GM12878 (cell line): ENCODE measurements at regions not wholly inside any gene's neighbourhood (a gene's known extent, or its start where the extent isn't known, plus 50 kb on each side); places are given as distances from the start of the nearest gene placed in this dataset.

Experiments used
- ATAC-seq: fragments of 200-7000 bp; cut with Tn5 transposase; 3 replicates; pipeline ENCODE4 v1.9.1; 2020; ENCODE audit warnings: mild to moderate bottlenecking, moderate library complexity
- BruUV-seq: library from RNA; stranded (reverse); fragments of 400-500 nt; replicated peaks from 2 replicates; lab custom pipeline; 2021; lab: Mats Ljungman, UMichigan
- CTCF ChIA-PET: fragments of 300-600 bp; sonication (Branson Sonifier 250); formaldehyde crosslinking; extraction: SDS; loops from one replicate; lab custom pipeline; 2021; ENCODE audit warnings: inconsistent platforms; lab: Yijun Ruan, JAX
- POLR2A ChIA-PET: fragments of 350-600 bp; formaldehyde crosslinking; extraction: SDS; loops from one replicate; lab custom pipeline; 2021; ENCODE audit warnings: inconsistent platforms; lab: Charles Lee
- RAD21 ChIA-PET: fragments of 300-600 bp; sonication (Branson Sonifier 250); formaldehyde crosslinking; loops from one replicate; lab custom pipeline; 2023; ENCODE audit warnings: antibody characterized with exemption; ENCODE audit not compliant: unreplicated experiment; lab: Charles Lee
- SMC1A ChIA-PET: fragments of 300-600 bp; sonication (Branson Sonifier 250); formaldehyde crosslinking; loops from one replicate; lab custom pipeline; 2023; ENCODE audit not compliant: unreplicated experiment, uncharacterized antibody; lab: Charles Lee
- DNase-seq: peaks from one replicate; pipeline ENCODE4 v3.0.0-alpha.2; 2011; ENCODE audit warnings: low read depth, low spot score
- FAIRE-seq: peaks from 3 replicates; lab custom pipeline; 2011; peaks lifted over from hg19 to GRCh38; lab: Jason Lieb, UNC
- H2AFZ ChIP-seq: 2 replicates; pipeline ENCODE4 v1.6.0; 2011; ENCODE audit warnings: low read depth, low read length, control low read depth; ENCODE audit not compliant: control insufficient read depth
- H3K27ac ChIP-seq: 2 replicates; pipeline ENCODE4 v1.5.1; 2011; ENCODE audit warnings: control low read depth; ENCODE audit not compliant: control insufficient read depth, insufficient read depth
- H3K27me3 ChIP-seq, 2 experiments: replicated peaks in 1 of 2; 2 replicates each; pipeline versions ENCODE4 v1.6.0 to v1.6.1; 2011; ENCODE audit warnings: low read length in 1 of 2; ENCODE audit not compliant: control insufficient read depth in 2 of 2, insufficient read depth in 2 of 2
- H3K36me3 ChIP-seq, 2 experiments: 2 replicates each; pipeline ENCODE4 v1.5.1; 2011; ENCODE audit warnings: low read length in 1 of 2; ENCODE audit not compliant: control insufficient read depth in 2 of 2, insufficient read depth in 2 of 2
- H3K4me1 ChIP-seq: 2 replicates; pipeline ENCODE4 v1.6.1; 2011; ENCODE audit warnings: mild to moderate bottlenecking, low read length, moderate library complexity, mixed read lengths; ENCODE audit not compliant: control insufficient read depth, insufficient read depth
- H3K4me2 ChIP-seq: 2 replicates; pipeline ENCODE4 v1.6.0; 2011; ENCODE audit warnings: control low read depth; ENCODE audit not compliant: control insufficient read depth, insufficient read depth
- H3K4me3 ChIP-seq: fragments of 200-600 bp; sonication (generic); 2 replicates; pipeline ENCODE4 v1.5.1; 2016
- H3K79me2 ChIP-seq: 2 replicates; pipeline ENCODE4 v1.6.0; 2011; ENCODE audit warnings: low read length; ENCODE audit not compliant: control insufficient read depth, insufficient read depth
- H3K9ac ChIP-seq: 2 replicates; pipeline ENCODE4 v1.8.0; 2011; ENCODE audit warnings: low read length, control low read depth, mixed read lengths; ENCODE audit not compliant: control insufficient read depth, insufficient read depth
- H3K9me3 ChIP-seq: replicated peaks from 3 replicates; pipeline ENCODE4 v1.5.1; 2011; ENCODE audit warnings: mild to moderate bottlenecking, low read length; ENCODE audit not compliant: control insufficient read depth, insufficient read depth
- H4K20me1 ChIP-seq: 2 replicates; pipeline ENCODE4 v1.6.0; 2011; ENCODE audit not compliant: control insufficient read depth, insufficient read depth
- CREB1 ChIP-seq: IDR thresholded peaks from 2 replicates; pipeline ENCODE4 v1.6.1; 2012; ENCODE audit warnings: low read depth, mild to moderate bottlenecking, inconsistent platforms
- CREM ChIP-seq: IDR thresholded peaks from 2 replicates; pipeline ENCODE4 v1.6.1; 2014; ENCODE audit warnings: antibody characterized with exemption, low read depth
- EGR1 ChIP-seq, 2 experiments: IDR thresholded peaks; 1 replicate in 1 of 2; 2 replicates in 1 of 2; pipeline ENCODE4 v1.6.1; 2011 to 2012; ENCODE audit warnings: low read depth in 2 of 2, low read length in 2 of 2, borderline replicate concordance in 1 of 2, mild to moderate bottlenecking in 1 of 2, moderate library complexity in 1 of 2
- IKZF1 ChIP-seq: fragments of 450-650 bp; conservative IDR thresholded peaks from 2 replicates; pipeline ENCODE4 v1.6.1; 2017; ENCODE audit warnings: antibody characterized with exemption, mild to moderate bottlenecking
- KDM1A ChIP-seq: fragments of 200-600 bp; sonication (generic); IDR thresholded peaks from 2 replicates; pipeline ENCODE4 v1.6.1; 2016; ENCODE audit warnings: borderline replicate concordance
- LARP7 ChIP-seq: fragments of 450-650 bp; IDR thresholded peaks from 2 replicates; pipeline ENCODE4 v1.6.1; 2017; ENCODE audit warnings: mild to moderate bottlenecking
- NR2F1 ChIP-seq: fragments of 450-650 bp; conservative IDR thresholded peaks from 2 replicates; pipeline ENCODE4 v1.6.1; 2017; ENCODE audit warnings: mild to moderate bottlenecking
- POLR2A ChIP-seq: IDR thresholded peaks from 2 replicates; pipeline ENCODE4 v1.6.1; 2011; ENCODE audit warnings: low read depth, mild to moderate bottlenecking, low read length
- POLR2AphosphoS5 ChIP-seq: IDR thresholded peaks from 2 replicates; pipeline ENCODE4 v1.6.1; 2011; ENCODE audit warnings: mild to moderate bottlenecking, low read length, inconsistent platforms
- SIN3A ChIP-seq: IDR thresholded peaks from 2 replicates; pipeline ENCODE4 v1.6.1; 2012; ENCODE audit warnings: low read depth, low read length, improper control_type of control experiment
- SKIL ChIP-seq: fragments of 450-650 bp; IDR thresholded peaks from 2 replicates; pipeline ENCODE4 v1.6.1; 2017; ENCODE audit warnings: mild to moderate bottlenecking, low read depth, inconsistent platforms; ENCODE audit not compliant: poor library complexity, severe bottlenecking
- SREBF1 ChIP-seq: IDR thresholded peaks from 2 replicates; pipeline ENCODE4 v1.6.1; 2012; ENCODE audit warnings: mild to moderate bottlenecking, low read length
- SREBF2 ChIP-seq: IDR thresholded peaks from 2 replicates; pipeline ENCODE4 v1.6.1; 2012; ENCODE audit warnings: mild to moderate bottlenecking, low read length
- TARDBP ChIP-seq: IDR thresholded peaks from 2 replicates; pipeline ENCODE4 v1.6.1; 2016; ENCODE audit warnings: borderline replicate concordance
- TCF7 ChIP-seq: IDR thresholded peaks from 2 replicates; pipeline ENCODE4 v1.6.1; 2014; ENCODE audit warnings: antibody characterized with exemption, borderline replicate concordance
- ZNF622 ChIP-seq: fragments of 450-650 bp; IDR thresholded peaks from 2 replicates; pipeline ENCODE4 v1.6.1; 2017; ENCODE audit warnings: mild to moderate bottlenecking, inconsistent platforms
- WGBS: methylation state at CpG from one replicate; pipeline ENCODE4 v1.1.6; 2016; ENCODE audit warnings: low lambda C conversion rate; ENCODE audit not compliant: insufficient replicate concordance, insufficient coverage; ENCODE audit errors: missing lambda C conversion rate; 5-methylcytosine and 5-hydroxymethylcytosine counted together
- in situ Hi-C: fragments of 300-500 bp; cut with MboI; formaldehyde crosslinking; loops from 9 replicates; pipeline ENCODE4 v1.14.3; 2018; ENCODE audit warnings: mixed read lengths
- intact Hi-C: fragments of 100-400 bp; cut with micrococcal nuclease; formaldehyde crosslinking; loops from one replicate; pipeline ENCODE4 v1.14.2; 2022; ENCODE audit not compliant: unreplicated experiment
- TF ChIP-seq, protein P1 (sequence below): fragments of 450-650 bp; IDR thresholded peaks from 2 replicates; pipeline ENCODE4 v1.6.1; 2017; ENCODE audit warnings: mild to moderate bottlenecking

DNA sequence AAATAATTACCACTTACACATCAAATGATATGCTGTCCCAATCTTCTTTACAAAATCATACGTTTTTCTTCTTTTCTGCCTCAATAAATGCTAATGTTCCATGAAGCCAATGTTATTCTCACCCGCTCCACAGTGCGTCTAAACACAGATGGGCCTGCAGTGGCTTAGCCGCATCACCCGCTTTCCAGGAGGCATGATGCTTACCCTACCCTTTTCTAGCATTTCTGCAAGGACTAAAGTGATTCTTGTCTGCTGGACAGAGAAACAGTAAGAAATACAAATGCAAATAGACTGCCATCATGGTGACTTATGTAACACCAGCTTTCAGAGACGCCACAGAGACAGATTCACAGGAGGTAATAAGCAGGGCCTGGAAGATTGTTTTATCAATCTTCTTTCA is 104.4 kb downstream of the RNASET2 start:
- POLR2A ChIA-PET: no interaction called here
- SMC1A ChIA-PET: interaction anchor here (1.3 kb wide), 1 partner anchor 65 kb away, joined by 3 read pairs; no protein-coding TSS in a partner anchor
- in situ Hi-C loops (no loop called here), intact Hi-C loops (no loop called here)
- Histone ChIP-seq H3K4me2 (no peak overlapping the region), H3K27me3 (no peaks in the 10 kb centered on the region), H2AFZ (no peak overlapping the region), H3K36me3 (no peaks in the 10 kb centered on the region; a peak in 2 of 4 replicates), H3K4me1 (peaks cover 23% of the 10 kb centered on the region), H3K27ac (no peak overlapping the region), H3K9ac (no peak overlapping the region), H4K20me1 (no peaks in the 10 kb centered on the region), H3K79me2 (no peaks in the 10 kb centered on the region; the same call in 1 of the 2 replicates), H3K4me3 (no peak overlapping the region), H3K9me3 (no peaks in the 10 kb centered on the region; the same call in 2 of the 3 replicates)
- no peak for ATAC-seq
- FAIRE-seq: no peak
- no peak for DNase-seq
- TF ChIP-seq LARP7: no peak
- TF ChIP-seq SREBF1: no peak
- no peak for TF ChIP-seq IKZF1
- no peak for TF ChIP-seq CREM
- no peak for TF ChIP-seq CREB1
- TF ChIP-seq, protein P1, sequence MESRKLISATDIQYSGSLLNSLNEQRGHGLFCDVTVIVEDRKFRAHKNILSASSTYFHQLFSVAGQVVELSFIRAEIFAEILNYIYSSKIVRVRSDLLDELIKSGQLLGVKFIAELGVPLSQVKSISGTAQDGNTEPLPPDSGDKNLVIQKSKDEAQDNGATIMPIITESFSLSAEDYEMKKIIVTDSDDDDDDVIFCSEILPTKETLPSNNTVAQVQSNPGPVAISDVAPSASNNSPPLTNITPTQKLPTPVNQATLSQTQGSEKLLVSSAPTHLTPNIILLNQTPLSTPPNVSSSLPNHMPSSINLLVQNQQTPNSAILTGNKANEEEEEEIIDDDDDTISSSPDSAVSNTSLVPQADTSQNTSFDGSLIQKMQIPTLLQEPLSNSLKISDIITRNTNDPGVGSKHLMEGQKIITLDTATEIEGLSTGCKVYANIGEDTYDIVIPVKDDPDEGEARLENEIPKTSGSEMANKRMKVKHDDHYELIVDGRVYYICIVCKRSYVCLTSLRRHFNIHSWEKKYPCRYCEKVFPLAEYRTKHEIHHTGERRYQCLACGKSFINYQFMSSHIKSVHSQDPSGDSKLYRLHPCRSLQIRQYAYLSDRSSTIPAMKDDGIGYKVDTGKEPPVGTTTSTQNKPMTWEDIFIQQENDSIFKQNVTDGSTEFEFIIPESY: no peak
- TF ChIP-seq SKIL: no peak
- no peak for TF ChIP-seq POLR2AphosphoS5
- TF ChIP-seq KDM1A: no peak
- no peak for TF ChIP-seq ZNF622
- no peak for TF ChIP-seq SIN3A
- no peak for TF ChIP-seq NR2F1
- TF ChIP-seq SREBF2: no peak
- TF ChIP-seq POLR2A: no peak
- TF ChIP-seq TARDBP: no peak
- no peak for TF ChIP-seq TCF7
- TF ChIP-seq EGR1 (IDR thresholded peaks at IDR 0.05; ENCODE audit: borderline replicate concordance in 1 of 2, low read depth in 2 of 2, low read length in 2 of 2): no peak
- CTCF ChIA-PET: no interaction called here
- BruUV-seq: no TSS peak
- 88% methylated on average over 6 of the region's 6 CpGs for WGBS
- RAD21 ChIA-PET: no interaction called here
